ENCODE measurements at regions not wholly inside any gene's neighbourhood (a gene's known extent, or its start where the extent isn't known, plus 50 kb on each side); places are given as distances from the start of the nearest gene placed in this dataset.

DNA sequence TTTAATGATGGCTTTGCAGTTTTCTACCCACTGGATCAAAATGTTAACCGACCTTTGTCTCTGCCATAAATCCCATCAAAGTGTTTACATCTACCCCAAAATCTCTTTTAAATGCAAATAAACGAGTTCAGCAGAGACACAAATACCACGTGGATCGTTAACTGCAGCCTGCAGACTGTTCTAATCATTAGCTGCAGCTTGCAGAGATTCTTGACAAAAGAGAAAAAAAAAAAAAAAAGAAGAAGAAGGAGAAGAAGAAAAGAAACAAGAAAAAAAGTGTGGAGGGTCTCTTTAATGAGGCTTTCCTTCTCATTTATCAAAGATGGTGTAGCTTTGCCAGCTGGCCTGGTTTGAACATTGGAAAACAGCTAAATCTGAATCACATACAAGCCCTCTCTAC, 275.7 kb downstream of the NEDD1 start:
- DNase-seq = no peak

DNA sequence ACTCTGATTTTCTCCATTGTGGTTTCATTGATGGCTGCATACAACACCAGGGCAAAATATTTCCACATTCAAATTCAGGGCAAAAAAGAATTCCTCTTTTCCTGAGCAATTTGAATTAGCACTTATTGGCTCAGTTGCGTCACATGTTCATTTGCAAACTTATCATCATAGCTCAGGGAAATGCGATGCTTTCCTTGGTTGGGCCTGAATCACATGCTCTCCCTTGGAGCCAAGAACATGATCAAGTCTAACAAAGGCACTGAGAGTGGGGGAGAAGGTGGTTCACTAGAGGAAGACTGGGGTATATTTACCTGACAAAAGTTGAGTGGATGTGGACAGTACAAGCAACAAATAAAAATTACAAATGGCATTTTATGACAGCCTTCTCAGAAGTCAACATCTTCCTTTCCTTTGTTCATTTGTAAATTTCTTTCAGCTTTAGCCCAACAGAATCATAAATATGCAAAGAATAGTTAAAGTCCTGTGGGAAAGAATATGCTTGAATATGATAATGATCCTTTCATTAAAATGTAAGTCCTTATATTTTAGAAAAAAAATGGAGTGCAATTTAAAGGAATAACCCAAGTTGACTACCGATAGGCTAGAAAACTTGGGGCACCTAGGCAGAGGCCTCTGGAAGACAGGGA, 277.2 kb downstream of the NEDD1 start:
- no peak for DNase-seq

DNA sequence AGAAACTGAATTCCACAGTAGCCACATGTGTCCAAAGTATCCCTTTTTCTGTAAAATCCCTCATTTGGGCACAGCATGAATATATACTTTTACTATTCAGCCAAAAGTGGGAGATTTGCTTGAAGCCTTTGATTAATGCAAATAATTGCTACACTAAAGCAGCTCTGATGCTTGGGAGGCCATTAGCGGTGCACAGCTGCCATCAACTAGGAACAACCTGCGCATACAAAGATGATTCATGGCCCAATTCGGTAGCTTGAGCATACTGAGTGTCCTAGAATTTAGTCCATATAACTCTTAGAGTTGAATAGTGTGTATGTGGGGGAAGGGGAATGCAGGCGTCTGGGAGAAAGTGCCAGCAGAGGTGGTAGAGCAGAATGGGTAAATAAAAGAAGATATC, 277.0 kb upstream of the RMST start:
- no peak for DNase-seq

DNA sequence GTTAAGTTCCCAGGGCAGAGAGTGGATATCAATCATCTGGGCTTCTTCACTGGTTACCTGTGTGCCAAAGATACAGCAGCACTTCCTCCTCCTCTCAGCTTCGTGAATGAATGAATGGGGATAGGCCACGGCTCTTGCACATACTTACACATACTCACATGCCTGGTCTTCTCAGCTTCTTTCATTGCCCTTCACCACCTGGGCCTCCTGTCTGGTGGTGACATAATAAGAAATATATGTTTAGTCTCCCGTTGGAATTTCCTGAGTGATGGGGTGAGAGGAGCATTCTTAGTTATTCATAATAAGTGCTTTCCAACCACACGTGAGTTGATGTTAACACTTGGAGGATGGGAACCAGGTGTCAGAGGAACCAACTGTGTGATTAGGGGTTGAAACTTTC, 268.1 kb upstream of the RMST start:
- DNase-seq = no peak

DNA sequence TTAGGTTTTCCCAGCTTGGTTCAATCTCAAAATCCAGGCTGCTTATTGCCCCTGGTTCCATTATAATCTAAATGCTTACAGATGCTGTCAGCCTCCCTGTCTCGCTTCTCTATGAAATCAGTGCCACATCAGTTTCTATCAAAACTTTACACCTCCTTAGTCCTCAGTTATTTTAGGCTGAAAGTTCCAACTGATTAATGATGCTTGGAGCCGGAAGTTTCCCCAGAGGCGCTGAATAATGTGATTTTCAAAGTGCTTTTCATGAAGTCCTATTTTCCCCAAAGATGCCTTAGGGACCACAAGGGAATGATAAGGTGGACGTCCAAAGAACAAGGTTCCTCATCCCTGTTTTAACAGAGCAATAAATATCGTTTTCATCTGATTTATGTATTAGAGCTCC, 262.4 kb upstream of the RMST start:
- DNase-seq = no peak

DNA sequence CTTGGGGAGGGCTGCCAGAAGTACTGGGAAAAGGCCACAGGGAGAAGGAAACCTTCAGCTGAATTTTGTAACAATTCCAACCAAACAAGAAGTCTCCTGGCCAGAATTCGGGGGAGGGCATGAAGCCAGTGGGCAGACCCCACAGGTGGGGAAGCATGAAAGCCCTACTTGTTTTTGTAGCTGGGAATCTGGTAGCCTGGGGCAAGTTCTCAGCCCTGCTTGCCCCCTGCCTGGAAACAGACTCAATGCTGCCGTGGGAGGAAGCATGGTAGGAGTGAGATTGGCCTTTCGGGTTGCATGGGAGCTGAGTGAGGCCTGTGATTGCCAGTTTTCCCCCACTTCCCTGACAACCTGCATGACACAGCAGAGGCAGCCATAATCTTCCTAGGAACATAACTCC, 259.2 kb upstream of the RMST start:
- DNase-seq = no peak

DNA sequence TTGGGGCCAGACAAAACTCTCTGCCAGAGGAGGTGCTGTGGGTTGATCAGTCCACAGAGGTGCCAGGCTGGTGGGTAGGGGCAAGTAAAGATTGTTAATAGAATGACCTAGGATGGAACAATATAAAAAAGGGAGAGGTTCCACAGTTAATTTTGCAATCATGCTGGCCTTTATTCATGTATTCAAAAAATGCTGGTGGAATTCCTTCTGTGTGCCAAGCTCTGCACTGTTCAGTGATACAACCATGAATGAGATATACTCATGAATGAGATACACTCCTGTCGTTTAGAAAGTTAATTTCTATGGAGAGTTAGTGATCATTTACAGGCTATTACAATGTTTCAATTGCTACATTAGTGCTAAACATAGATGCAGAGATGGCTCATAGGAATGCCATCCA, 252.6 kb upstream of the RMST start:
- no peak for DNase-seq

DNA sequence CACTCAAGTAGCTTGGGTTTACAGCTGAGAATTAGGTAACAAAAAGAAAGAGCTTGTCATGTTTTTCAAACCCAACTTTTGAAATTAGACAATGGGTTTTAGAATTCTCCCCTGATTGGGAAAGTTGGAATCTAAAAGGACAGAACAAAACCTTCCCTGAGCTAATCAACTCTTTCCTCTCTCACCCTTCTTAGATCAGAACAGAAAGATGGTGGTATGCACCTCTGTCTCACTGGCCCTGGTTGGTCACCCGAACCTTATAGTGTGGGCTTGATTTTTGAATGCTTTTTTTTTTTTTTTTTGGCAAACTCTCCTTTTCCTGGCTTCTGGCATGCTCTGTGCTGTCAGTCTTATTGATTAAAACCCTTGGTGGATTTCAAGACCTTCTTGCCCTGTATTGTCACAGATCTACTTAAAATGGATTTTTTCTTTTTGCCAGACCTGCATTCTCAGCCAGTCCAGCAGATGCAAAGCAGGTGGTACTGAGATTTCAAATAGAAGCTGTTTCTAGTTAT, 251.1 kb upstream of the RMST start:
- no peak for DNase-seq

DNA sequence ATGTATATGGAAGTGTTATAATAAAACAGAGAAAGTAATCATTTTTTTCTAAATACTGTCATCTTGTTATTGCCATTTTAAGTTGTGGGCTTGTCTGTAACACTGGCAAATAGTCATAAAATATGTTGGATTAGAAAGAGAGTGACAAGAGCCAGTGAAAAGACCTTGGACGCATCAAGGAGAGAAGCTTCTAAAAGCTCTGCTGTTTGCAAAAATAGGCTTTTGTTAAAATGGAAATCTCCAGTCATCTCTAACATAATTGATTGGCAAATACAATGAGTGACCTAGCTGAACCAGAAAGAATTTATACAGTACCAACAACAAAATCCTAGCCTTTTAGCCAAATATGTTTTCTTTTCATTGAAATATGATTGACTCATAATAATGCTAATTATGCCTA, 245.8 kb upstream of the RMST start:
- DNase-seq = no peak

DNA sequence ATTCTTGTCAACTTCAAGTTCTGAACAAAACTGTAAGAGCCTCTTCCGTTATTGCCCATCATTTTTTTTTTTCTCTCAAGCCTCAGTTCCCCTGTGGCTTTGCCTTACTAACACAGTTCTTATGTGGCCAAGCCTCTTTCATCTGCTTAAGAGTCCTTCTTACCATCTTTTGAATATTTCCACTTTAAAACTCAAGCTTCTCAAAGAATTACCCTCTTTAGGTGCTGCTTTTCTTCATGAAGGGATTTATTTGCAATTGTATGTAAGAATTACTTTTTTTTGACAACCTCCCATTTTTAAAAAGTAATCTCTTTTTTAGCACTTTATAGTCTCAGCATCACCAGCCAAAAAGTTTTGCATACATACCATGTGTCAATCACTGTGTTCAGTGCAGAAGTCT, 240.2 kb upstream of the RMST start:
- DNase-seq = no peak

DNA sequence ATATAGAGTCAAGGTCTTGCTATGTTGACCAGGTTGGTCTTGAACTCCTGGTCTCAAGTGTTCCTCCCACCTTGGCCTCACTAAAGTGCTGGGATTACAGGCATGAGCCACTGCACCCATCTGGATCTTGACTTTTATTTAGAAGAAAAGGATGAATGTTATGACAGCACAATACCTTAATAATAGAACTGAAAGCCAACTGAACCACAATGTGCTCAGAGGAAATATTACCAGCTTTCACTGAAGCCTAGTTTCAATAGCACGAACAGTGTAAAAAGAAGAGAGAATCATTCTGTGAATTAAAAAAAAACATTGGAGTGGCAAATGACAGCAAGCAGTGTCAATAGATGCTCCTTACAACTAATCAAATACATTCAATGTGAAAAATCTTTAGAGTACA, 239.2 kb upstream of the RMST start:
- DNase-seq = no peak

DNA sequence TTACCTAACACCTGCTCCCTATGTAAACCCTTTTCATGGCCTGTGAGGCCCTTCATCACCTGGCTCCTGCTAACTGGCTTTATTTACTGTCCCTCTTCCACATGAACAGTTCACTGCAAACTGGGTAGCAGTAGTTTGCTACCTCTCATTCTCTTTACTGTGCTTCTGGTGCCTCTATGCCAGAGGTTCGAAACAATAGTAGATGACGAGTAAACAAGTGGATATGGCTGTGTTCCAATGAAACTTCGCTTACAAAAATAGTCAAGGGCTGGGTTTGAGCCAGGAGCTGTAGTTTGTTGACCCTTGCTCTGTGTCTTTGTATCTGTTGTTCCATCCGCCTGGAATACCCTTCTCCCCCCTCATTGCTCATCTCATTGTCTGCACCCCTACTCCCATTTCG, 233.6 kb upstream of the RMST start:
- no peak for DNase-seq

DNA sequence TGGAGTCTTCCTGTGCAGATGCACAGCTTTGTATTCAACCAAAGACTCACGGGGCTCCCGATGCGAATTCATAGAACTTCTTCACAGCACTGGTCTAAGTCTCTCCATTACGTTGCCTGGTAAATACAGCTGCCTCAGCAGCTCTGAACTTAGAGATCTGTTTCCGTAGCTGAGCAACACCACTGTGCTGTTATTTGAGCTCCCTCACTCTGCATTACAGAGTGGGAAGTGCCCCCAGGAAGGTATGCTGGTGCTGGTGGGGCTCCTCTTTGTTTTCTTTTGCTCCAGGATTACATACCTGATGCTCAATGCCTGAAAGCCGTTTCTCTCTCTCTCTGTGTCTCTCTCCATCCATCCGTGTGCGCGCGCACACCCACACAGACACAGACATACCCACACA, 227.5 kb upstream of the RMST start:
- no peak for DNase-seq

DNA sequence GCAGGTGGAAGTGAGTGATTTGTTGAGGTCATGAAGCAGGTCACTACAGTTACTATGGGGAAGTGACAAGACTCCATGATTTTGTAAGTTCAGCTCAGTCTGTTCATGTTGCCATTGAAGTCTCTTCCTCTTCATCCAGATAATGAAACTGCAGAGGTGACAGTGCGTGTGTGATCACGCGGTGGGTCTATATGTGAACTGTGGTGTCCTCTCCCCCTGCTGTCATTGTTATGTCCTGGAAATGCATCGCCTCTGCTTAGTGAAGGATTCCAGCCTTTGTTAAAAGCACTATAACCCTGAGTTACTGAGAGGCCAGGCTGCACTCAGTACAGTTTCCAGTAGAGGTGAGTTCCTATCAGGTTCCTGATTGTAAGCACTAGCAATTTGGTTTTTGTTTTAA, 216.2 kb upstream of the RMST start:
- DNase-seq = no peak

DNA sequence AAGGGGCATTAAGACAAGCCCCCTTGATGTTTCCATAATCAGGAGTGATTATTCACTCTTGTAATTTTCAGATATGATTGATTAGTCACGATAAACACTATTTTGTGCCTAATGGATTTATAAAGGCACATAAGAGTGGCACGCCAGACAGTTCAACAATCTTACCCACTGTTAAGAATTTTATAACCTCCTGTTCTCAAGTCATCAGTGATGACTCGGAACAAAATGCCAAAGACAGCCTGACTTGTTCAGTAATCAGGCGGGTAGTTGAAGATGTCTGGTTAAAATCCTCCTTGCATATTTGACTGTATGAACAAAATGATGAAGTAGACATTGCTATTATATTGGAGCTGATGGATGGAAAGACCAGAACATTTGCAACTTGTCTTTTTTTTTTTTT, 212.1 kb upstream of the RMST start:
- DNase-seq = no peak

DNA sequence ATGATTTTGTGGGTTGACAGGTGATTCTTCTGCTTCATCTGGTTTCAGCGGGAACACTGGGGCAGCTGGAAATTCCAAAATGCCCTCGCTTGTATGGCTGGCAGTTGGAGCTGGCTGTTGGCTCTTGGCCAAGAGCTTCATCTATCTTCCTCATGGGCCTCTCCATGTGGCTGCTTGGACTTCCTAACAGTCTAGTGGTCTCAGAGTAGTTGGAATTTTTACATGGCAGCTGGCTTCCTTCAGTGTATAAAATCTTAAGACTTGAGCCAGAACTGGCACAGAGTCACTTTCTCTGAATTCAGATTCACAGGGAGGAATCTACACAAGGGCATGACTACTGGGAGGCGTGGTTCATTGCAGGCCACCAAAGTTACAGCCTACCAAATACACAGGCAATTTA, 204.9 kb upstream of the RMST start:
- DNase-seq = no peak

DNA sequence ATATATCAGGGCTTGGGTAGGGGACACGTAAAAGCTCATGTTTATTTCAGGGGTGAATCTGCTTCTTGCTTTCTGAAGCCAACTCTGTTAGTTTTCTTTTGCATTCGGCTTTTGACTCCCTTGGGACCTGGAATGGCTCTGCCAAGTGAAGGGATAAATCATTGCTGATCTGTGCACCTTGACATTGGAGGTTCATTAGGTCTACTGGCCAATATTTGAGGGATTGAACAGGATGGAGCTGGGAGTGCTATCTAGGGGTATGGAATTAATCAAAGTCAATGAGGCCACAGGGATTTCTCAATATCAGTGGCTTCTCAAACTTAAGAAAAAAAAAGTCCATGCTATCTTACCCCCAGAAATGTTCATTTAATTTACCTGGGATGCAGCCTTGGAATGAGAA, 203.5 kb upstream of the RMST start:
- DNase-seq = no peak

DNA sequence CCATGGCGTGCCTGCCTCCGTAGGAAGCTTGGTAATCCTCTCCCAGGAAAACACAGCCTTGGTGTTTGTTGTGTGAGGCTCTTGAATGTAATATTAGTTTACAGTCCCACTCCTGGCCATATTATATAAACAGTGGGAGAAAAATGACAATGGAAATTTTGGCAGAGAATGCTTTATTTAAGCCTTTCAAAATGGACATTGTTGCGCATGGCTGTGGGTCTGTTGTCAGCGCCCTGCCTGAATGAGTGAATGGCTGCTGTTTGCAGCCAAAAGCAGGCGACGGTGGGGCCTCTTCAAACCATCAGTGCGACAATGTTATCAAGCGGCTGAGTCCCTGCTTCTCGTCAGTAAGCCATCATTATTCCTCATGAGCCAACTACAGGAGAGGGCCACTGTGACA, 201.8 kb upstream of the RMST start:
- no peak for DNase-seq

DNA sequence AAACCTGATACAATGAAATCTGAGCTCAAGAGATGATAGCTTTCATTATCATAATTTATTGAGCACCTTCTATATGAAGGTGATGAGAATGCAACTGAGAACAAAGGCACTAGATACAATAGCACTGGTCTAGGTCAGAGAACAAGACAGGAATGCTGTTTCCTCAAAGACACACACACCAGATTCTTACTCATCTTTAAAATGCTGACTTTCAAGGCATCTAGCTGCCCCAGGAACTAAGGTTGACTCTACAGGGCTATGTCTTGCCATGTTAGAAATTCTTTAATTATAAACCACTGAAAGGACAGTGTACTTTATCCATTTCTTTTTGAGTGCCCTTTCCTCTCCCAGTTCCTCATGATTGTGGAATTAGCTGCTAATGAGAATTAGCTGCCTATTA, 195.4 kb upstream of the RMST start:
- DNase-seq = no peak

DNA sequence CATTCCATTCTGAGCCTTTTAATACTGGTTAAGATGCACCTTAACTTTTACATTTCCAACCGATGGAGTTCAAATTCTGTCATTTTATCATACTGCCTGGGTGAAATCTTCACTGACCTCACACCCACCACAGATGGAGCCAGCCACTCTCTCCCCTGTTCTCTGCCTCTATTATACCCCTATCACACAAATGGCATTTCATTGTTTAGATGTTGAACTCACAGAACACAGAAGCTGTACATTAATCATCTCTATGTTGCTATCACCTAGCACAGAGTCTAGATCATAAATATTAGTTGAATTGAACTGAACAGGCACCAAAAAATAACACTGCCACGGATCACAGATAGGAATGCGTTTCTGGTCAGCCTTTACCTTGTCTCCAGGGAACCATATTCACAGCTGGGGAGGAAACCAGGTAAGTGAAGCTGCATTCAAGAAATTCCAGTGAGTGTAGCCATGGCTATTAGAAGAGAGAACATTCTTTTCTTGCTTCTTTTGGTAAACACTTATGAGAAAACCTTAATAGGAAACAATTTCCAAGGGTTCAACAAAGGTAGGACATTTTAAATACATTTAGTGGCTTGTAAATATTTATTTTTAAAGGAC, 194.9 kb upstream of the RMST start:
- no peak for DNase-seq

DNA sequence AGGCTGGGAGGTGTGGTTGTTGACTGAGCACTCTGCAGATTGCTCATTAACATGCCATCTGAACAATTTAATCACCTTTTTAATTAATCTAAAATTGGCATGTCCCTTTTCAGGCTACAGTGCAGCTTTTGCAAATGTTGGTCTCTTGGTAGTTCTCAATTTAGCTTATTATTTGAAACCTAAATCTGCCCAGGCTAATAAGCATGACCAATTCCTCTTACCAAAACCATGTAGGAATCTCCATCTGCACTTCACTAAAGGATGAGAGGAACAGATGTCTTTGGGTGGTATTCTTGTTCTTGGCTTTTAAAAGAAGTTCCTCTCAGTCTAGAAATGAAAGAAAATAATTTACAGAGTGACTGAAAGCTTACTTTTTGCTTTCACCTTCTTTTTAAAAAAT, 190.1 kb upstream of the RMST start:
- DNase-seq = no peak

DNA sequence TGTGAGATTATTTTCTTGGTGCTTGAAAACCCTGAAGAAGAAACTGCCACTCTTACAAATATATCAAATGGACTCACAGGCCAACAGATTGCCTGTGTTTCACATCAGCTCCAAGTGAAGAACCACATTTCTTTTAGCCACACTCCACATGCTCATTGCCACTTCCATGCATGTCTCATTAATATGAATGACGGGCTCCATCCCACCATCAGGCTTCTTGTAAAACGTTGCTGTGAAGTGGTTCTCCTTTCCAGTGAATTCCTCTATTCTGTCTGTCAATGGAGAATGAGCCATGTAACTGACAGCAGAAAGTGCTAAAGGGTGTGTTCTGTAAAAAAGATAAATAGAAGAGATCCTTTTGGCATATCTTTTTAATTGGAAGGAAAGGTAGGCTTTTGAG, 188.2 kb upstream of the RMST start:
- DNase-seq = no peak

DNA sequence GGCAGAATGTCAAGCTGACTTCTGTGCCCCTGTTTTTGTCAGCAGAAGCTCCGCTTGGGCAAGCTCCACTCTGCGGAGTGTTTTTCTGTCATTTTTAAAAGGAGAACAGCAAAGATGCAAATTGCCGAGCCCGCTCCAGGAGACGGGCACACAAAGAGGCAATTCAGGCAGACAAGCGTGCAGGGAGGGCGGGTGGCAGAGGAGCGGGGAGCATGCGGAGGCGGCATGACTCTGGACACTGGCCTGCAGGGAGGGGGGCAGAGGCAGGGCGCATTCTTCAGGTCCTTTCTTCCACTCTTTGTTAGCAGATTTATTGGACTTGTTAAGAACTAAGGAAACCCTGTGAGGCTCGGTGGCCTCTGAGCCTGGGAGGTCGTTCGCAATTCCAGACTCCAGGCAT, 187.3 kb upstream of the RMST start:
- no peak for DNase-seq

DNA sequence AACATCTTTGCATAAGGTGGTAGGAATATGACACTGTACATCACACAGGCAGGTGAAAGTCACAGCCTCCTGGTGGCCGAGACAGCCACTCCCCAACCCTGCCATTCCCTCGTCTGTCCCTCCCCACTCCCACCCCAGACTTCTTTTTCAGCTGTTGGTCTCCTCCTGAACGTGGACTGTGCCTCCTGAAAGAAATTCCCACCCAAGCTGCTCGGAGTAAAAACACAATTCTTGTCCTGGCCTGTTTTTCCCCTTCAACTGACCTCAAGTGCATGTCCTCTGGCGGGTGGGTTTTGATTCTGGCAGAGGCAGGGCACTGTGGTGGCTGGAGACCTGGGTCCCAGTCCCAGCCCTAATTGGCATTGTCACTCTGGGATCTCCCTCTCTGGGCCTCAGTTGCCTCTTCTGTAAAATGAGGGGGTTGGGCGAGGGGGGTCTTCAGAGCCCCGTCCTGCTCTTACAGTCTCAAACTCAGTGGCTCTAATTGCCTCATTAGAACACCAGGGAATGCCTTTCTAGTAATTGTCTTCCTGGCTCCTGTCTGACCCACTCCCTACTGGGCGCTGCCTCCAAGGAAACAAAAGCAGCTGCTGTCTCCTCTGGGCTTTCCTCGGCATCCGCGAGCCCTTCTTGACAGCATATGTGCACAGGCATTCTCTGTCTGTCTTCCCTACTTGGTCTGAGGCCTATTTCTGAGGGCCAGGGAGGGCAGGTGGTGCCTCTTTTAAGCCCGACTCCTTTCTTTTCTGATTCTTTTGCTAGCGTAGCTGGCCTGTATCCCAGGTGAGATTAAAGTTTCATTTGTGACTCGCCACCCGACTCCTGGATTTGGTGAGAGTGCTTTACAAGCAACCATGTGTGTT, 186.6 kb upstream of the RMST start:
- no peak for DNase-seq

Data from stimulated activated CD4-positive, alpha-beta T cell treated with anti-CD3 and anti-CD28 coated beads, Interleukin-2, amount 100 ng/mL, for 48 hours (primary cell).